ENCODE measurements at regions not wholly inside any gene's neighbourhood (a gene's known extent, or its start where the extent isn't known, plus 50 kb on each side); places are given as distances from the start of the nearest gene placed in this dataset.

DNA sequence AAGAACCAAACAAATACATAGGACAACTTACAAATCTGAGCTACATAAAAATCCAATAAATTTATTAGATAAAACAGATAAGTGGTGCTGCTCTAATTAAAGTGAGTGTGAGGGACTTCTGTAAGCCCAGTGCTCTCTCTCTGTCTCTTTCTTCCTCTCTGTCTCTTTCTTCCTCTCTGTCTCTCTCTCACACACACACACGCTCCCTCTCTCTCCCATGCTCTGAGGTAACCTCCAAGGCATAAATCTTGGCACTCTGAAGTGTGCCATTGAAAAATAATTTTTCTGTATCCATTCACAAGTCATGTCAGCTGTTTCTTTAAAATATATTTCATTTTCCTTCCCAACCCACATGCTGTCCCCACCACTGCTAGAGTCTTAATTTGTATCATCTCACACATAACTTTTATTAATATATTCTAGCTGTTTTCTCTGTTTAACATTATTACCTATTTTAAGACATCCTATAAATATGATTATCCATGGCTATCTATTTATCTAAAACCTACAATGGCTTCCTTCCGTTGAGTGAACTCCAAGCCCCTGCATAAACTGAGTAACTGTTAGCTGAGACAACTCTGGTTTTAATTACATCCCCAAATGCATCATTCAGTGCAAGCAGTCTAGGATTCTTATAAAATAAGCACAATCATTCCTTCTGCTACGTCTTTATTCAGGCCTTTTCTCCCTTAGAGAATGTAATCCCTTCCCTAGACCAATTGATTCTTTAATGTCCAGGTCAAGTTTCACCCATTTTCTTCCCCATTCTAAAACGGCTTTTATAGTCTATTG, 57.4 kb upstream of the SLC5A12 start:
- TF ChIP-seq, protein P1, sequence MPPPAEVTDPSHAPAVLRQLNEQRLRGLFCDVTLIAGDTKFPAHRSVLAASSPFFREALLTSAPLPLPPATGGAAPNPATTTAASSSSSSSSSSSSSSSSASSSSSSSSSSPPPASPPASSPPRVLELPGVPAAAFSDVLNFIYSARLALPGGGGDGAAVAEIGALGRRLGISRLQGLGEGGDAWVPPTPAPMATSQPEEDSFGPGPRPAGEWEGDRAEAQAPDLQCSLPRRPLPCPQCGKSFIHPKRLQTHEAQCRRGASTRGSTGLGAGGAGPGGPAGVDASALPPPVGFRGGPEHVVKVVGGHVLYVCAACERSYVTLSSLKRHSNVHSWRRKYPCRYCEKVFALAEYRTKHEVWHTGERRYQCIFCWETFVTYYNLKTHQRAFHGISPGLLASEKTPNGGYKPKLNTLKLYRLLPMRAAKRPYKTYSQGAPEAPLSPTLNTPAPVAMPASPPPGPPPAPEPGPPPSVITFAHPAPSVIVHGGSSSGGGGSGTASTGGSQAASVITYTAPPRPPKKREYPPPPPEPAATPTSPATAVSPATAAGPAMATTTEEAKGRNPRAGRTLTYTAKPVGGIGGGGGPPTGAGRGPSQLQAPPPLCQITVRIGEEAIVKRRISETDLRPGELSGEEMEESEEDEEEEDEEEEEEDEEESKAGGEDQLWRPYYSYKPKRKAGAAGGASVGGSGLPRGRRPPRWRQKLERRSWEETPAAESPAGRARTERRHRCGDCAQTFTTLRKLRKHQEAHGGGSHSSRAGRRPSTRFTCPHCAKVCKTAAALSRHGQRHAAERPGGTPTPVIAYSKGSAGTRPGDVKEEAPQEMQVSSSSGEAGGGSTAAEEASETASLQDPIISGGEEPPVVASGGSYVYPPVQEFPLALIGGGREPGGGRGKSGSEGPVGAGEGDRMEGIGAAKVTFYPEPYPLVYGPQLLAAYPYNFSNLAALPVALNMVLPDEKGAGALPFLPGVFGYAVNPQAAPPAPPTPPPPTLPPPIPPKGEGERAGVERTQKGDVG (CRISPR knock-in tag; IDR thresholded peaks at IDR 0.05), result no peak
- TF ChIP-seq, protein P2, sequence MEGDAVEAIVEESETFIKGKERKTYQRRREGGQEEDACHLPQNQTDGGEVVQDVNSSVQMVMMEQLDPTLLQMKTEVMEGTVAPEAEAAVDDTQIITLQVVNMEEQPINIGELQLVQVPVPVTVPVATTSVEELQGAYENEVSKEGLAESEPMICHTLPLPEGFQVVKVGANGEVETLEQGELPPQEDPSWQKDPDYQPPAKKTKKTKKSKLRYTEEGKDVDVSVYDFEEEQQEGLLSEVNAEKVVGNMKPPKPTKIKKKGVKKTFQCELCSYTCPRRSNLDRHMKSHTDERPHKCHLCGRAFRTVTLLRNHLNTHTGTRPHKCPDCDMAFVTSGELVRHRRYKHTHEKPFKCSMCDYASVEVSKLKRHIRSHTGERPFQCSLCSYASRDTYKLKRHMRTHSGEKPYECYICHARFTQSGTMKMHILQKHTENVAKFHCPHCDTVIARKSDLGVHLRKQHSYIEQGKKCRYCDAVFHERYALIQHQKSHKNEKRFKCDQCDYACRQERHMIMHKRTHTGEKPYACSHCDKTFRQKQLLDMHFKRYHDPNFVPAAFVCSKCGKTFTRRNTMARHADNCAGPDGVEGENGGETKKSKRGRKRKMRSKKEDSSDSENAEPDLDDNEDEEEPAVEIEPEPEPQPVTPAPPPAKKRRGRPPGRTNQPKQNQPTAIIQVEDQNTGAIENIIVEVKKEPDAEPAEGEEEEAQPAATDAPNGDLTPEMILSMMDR (IDR thresholded peaks at IDR 0.05 in 2 of 3, conservative IDR thresholded peaks at IDR 0.05 in 1 of 3; ENCODE audit: control insufficient read depth in 2 of 3, extremely low read depth in 1 of 3, insufficient read depth in 1 of 3, low read depth in 3 of 3, low read length in 3 of 3), result no peak
- TF ChIP-seq RCOR1 (conservative IDR thresholded peaks at IDR 0.05; ENCODE audit: low read depth, low read length), result no peak
- no peak for TF ChIP-seq RAD51 (IDR thresholded peaks at IDR 0.05)
- TF ChIP-seq, protein P3, sequence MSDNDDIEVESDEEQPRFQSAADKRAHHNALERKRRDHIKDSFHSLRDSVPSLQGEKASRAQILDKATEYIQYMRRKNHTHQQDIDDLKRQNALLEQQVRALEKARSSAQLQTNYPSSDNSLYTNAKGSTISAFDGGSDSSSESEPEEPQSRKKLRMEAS (IDR thresholded peaks at IDR 0.05; ENCODE audit: low read depth, low read length), result no peak
- no peak for TF ChIP-seq ETV6 (conservative IDR thresholded peaks at IDR 0.05 in 1 of 2, IDR thresholded peaks at IDR 0.05 in 1 of 2; ENCODE audit: borderline replicate concordance in 1 of 2, low read depth in 1 of 2)
- TF ChIP-seq HDAC6 (IDR thresholded peaks at IDR 0.05; ENCODE audit: unreplicated experiment), result no peak

All from GM12878 (cell line).